MM.1S (cell line): ENCODE measurements at regions not wholly inside any gene's neighbourhood (a gene's known extent, or its start where the extent isn't known, plus 50 kb on each side); places are given as distances from the start of the nearest gene placed in this dataset.

Experiments used
- DNase-seq: peaks from one replicate; pipeline ENCODE4 v3.0.0-alpha.2; 2015
- H2AFZ ChIP-seq: fragments of 300-600 bp; sonication (generic); 2 replicates; pipeline ENCODE4 v1.6.0; 2016; ENCODE audit warnings: antibody characterized with exemption, low read length
- H3F3A ChIP-seq: fragments of 300-600 bp; sonication (generic); 2 replicates; pipeline ENCODE4 v1.6.1; 2016; ENCODE audit warnings: mild to moderate bottlenecking, antibody characterized with exemption, low read length, moderate library complexity, mixed read lengths; ENCODE audit not compliant: insufficient read depth
- H3K27ac ChIP-seq: fragments of 300-600 bp; sonication (generic); 2 replicates; pipeline ENCODE4 v1.5.1; 2016; ENCODE audit warnings: mild to moderate bottlenecking, low read length
- H3K27me3 ChIP-seq: fragments of 300-600 bp; sonication (generic); replicated peaks from 2 replicates; pipeline ENCODE4 v1.6.0; 2016; ENCODE audit warnings: low read length; ENCODE audit not compliant: insufficient read depth
- H3K36me3 ChIP-seq: fragments of 300-600 bp; sonication (generic); replicated peaks from 2 replicates; pipeline ENCODE4 v1.6.1; 2016; ENCODE audit warnings: mild to moderate bottlenecking, low read length, mixed read lengths; ENCODE audit not compliant: insufficient read depth
- H3K4me1 ChIP-seq: fragments of 300-600 bp; sonication (generic); 2 replicates; pipeline ENCODE4 v1.6.1; 2016; ENCODE audit warnings: low read length, mixed read lengths
- H3K4me2 ChIP-seq: fragments of 300-600 bp; sonication (generic); 2 replicates; pipeline ENCODE4 v1.6.0; 2016; ENCODE audit warnings: low read depth, low read length
- H3K4me3 ChIP-seq: fragments of 300-600 bp; sonication (generic); 2 replicates; pipeline ENCODE4 v1.5.1; 2016; ENCODE audit warnings: low read length, mixed read lengths
- H3K79me2 ChIP-seq: fragments of 300-600 bp; sonication (generic); 2 replicates; pipeline ENCODE4 v1.6.1; 2016; ENCODE audit warnings: mixed run types, low read length, mixed read lengths
- H3K9ac ChIP-seq: fragments of 300-600 bp; sonication (generic); 2 replicates; pipeline ENCODE4 v1.6.1; 2016; ENCODE audit warnings: low read length, mixed read lengths
- H3K9me2 ChIP-seq: fragments of 300-600 bp; sonication (generic); replicated peaks from 2 replicates; pipeline ENCODE4 v1.6.1; 2016; ENCODE audit warnings: mild to moderate bottlenecking, low read length, mixed read lengths; ENCODE audit not compliant: insufficient read depth
- H3K9me3 ChIP-seq: fragments of 300-600 bp; sonication (generic); replicated peaks from 2 replicates; pipeline ENCODE4 v1.6.1; 2016; ENCODE audit warnings: mild to moderate bottlenecking, low read length, mixed read lengths; ENCODE audit not compliant: insufficient read depth
- H4K20me1 ChIP-seq: fragments of 300-600 bp; sonication (generic); 2 replicates; pipeline ENCODE4 v1.6.1; 2016; ENCODE audit warnings: mild to moderate bottlenecking, low read length, moderate library complexity, mixed read lengths; ENCODE audit not compliant: insufficient read depth
- CTCF ChIP-seq: fragments of 300-600 bp; sonication (generic); IDR thresholded peaks from 2 replicates; pipeline ENCODE4 v1.5.1; 2016; ENCODE audit warnings: antibody characterized with exemption, low read length, mixed read lengths
- EZH2 ChIP-seq: fragments of 300-600 bp; sonication (generic); optimal IDR thresholded peaks from 2 replicates; pipeline ENCODE3; 2017; ENCODE audit warnings: low read depth, mild to moderate bottlenecking, antibody characterized with exemption, low read length, mixed read lengths
- EZH2phosphoT487 ChIP-seq: fragments of 300-600 bp; sonication (generic); IDR thresholded peaks from 2 replicates; pipeline ENCODE4 v1.6.1; 2018; ENCODE audit warnings: antibody characterized with exemption, low read length

- no peak for DNase-seq
- Histone ChIP-seq H3K4me2 (no peak overlapping the region), H2AFZ (no peak overlapping the region), H3K9me3 (no peaks in the 10 kb centered on the region), H3K79me2 (no peaks in the 10 kb centered on the region), H3K27ac (no peak overlapping the region), H3K36me3 (no peaks in the 10 kb centered on the region), H3K9me2 (no peaks in the 10 kb centered on the region), H4K20me1 (no peaks in the 10 kb centered on the region), H3K27me3 (no peaks in the 10 kb centered on the region), H3F3A (no peaks in the 10 kb centered on the region), H3K9ac (no peak overlapping the region), H3K4me1 (no peaks in the 10 kb centered on the region), H3K4me3 (no peak overlapping the region)
- TF ChIP-seq CTCF, result no peak
Measured at GRCh38 chr7:81110673-81111072, 191.8 kb upstream of the SEMA3C start.

GRCh38 chr7:81098213-81098612 lies 179.4 kb upstream of the SEMA3C start:
- Histone ChIP-seq H3K4me2 (no peak overlapping the region), H3K79me2 (no peaks in the 10 kb centered on the region), H2AFZ (no peak overlapping the region), H4K20me1 (no peaks in the 10 kb centered on the region), H3K4me3 (no peak overlapping the region), H3K4me1 (no peaks in the 10 kb centered on the region), H3F3A (no peaks in the 10 kb centered on the region), H3K9ac (no peak overlapping the region), H3K36me3 (no peaks in the 10 kb centered on the region), H3K9me2 (no peaks in the 10 kb centered on the region), H3K27me3 (no peaks in the 10 kb centered on the region), H3K27ac (no peak overlapping the region), H3K9me3 (no peaks in the 10 kb centered on the region)
- TF ChIP-seq CTCF (no peak), EZH2phosphoT487 (no peak), EZH2 (no peak)
- no peak for DNase-seq

DNA sequence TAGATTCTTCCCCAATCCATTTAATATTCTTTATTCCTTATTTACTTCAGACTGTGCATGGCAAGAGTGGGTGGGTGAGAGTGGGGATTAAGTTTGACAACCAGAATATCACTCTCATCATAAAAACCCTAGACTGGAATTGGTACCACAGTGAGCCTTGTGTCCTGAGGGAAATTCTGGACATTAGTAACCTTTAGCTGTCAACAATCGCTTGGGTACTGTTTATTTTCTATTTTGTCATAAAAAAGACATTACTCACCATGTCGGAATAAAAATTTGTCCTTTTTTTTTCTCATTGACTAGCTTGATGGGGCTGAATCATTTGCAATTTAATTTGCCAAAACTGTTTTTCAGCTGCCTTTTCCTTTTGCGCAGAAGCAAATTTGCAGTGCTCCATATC lies 176.1 kb upstream of the SEMA3C start:
- Histone ChIP-seq H3F3A (no peaks in the 10 kb centered on the region), H2AFZ (no peak overlapping the region), H3K9me3 (no peaks in the 10 kb centered on the region), H3K9ac (no peak overlapping the region), H3K79me2 (no peaks in the 10 kb centered on the region), H3K27me3 (no peaks in the 10 kb centered on the region), H3K36me3 (no peaks in the 10 kb centered on the region), H3K27ac (no peak overlapping the region), H3K4me2 (no peak overlapping the region), H3K4me3 (no peak overlapping the region), H3K4me1 (no peaks in the 10 kb centered on the region), H3K9me2 (no peaks in the 10 kb centered on the region), H4K20me1 (no peaks in the 10 kb centered on the region)
- no peak for TF ChIP-seq CTCF
- TF ChIP-seq EZH2phosphoT487, result no peak
- no peak for TF ChIP-seq EZH2
- no peak for DNase-seq

- H3F3A ChIP-seq, result no peaks in the 10 kb centered on the region
- no peak overlapping the region for H3K9ac ChIP-seq
- H3K79me2 ChIP-seq, result no peaks in the 10 kb centered on the region
- DNase-seq, result no peak
- H3K4me3 ChIP-seq, result no peak overlapping the region
- H3K27ac ChIP-seq, result no peak overlapping the region
- no peak overlapping the region for H2AFZ ChIP-seq
- no peak for TF ChIP-seq CTCF
- no peak for TF ChIP-seq EZH2
- no peak for TF ChIP-seq EZH2phosphoT487
- H3K36me3 ChIP-seq, result no peaks in the 10 kb centered on the region
- H3K9me3 ChIP-seq, result no peaks in the 10 kb centered on the region
- H3K4me1 ChIP-seq, result no peaks in the 10 kb centered on the region
- no peak overlapping the region for H3K4me2 ChIP-seq
- no peaks in the 10 kb centered on the region for H4K20me1 ChIP-seq
- no peaks in the 10 kb centered on the region for H3K27me3 ChIP-seq
- H3K9me2 ChIP-seq, result no peaks in the 10 kb centered on the region
Measured at GRCh38 chr7:81081616-81082015, 162.8 kb upstream of the SEMA3C start.
